ENCODE measurements at regions not wholly inside any gene's neighbourhood (a gene's known extent, or its start where the extent isn't known, plus 50 kb on each side); places are given as distances from the start of the nearest gene placed in this dataset.

- Histone ChIP-seq H3K4me3 (ENCODE audit: low read length) (no peak overlapping the region), H3K4me1 (ENCODE audit: insufficient read depth, low read length) (no peaks in the 10 kb centered on the region), H3K36me3 (ENCODE audit: insufficient read depth, low read length) (no peaks in the 10 kb centered on the region), H3K27me3 (ENCODE audit: control insufficient read depth in 1 of 2, insufficient read depth in 2 of 2, low read length in 2 of 2) (peaks cover 11 to 19% of the 10 kb centered on the region in 2 experiments), H3K27ac (ENCODE audit: low read depth in 1 of 2, low read length in 2 of 2) (no peak overlapping the region), H3K9me3 (ENCODE audit: control insufficient read depth in 1 of 2, insufficient read depth in 1 of 2, low read length in 2 of 2) (peaks cover 3 to 5% of the 10 kb centered on the region in 2 experiments)
- intact Hi-C loops (cut with DNase I, micrococcal nuclease): no loop called here
- H3K27ac Mint-ChIP-seq: no peak overlapping the region
- H3K27me3 Mint-ChIP-seq: peaks cover 43% of the 10 kb centered on the region
- H3K4me3 Mint-ChIP-seq: no peak overlapping the region
- peak in 1 of 14 experiments; percentile 10 for DNase-seq
- TF ChIP-seq, protein P1, sequence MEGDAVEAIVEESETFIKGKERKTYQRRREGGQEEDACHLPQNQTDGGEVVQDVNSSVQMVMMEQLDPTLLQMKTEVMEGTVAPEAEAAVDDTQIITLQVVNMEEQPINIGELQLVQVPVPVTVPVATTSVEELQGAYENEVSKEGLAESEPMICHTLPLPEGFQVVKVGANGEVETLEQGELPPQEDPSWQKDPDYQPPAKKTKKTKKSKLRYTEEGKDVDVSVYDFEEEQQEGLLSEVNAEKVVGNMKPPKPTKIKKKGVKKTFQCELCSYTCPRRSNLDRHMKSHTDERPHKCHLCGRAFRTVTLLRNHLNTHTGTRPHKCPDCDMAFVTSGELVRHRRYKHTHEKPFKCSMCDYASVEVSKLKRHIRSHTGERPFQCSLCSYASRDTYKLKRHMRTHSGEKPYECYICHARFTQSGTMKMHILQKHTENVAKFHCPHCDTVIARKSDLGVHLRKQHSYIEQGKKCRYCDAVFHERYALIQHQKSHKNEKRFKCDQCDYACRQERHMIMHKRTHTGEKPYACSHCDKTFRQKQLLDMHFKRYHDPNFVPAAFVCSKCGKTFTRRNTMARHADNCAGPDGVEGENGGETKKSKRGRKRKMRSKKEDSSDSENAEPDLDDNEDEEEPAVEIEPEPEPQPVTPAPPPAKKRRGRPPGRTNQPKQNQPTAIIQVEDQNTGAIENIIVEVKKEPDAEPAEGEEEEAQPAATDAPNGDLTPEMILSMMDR (IDR thresholded peaks at IDR 0.05): no peak
- no peak for ATAC-seq (ENCODE audit: poor library complexity)
- peaks cover 4% of the 10 kb centered on the region for H3K9me3 Mint-ChIP-seq
- ChIA-PET POLR2A (no interaction called here), CTCF (no interaction called here)
- no peaks in the 10 kb centered on the region for H3K4me1 Mint-ChIP-seq (ENCODE audit: low read depth)
- no peaks in the 10 kb centered on the region for H3K36me3 Mint-ChIP-seq (ENCODE audit: low read depth)
These were observed 52.5 kb upstream of the LEP start for GRCh38 chr7:128188396-128189230.

GRCh38 chr7:128189231-128189930 lies 51.7 kb upstream of the LEP start:
- no peak overlapping the region for H3K4me3 Mint-ChIP-seq
- H3K9me3 Mint-ChIP-seq: peaks cover 9% of the 10 kb centered on the region
- Histone ChIP-seq H3K9me3 (ENCODE audit: control insufficient read depth in 1 of 2, insufficient read depth in 1 of 2, low read length in 2 of 2) (peaks cover 6 to 11% of the 10 kb centered on the region in 2 experiments), H3K4me1 (ENCODE audit: insufficient read depth, low read length) (no peaks in the 10 kb centered on the region), H3K27me3 (ENCODE audit: control insufficient read depth in 1 of 2, insufficient read depth in 2 of 2, low read length in 2 of 2) (peaks cover 11 to 17% of the 10 kb centered on the region in 2 experiments), H3K4me3 (ENCODE audit: low read length) (no peak overlapping the region), H3K27ac (ENCODE audit: low read depth in 1 of 2, low read length in 2 of 2) (no peak overlapping the region), H3K36me3 (ENCODE audit: insufficient read depth, low read length) (no peaks in the 10 kb centered on the region)
- no peaks in the 10 kb centered on the region for H3K4me1 Mint-ChIP-seq (ENCODE audit: low read depth)
- H3K36me3 Mint-ChIP-seq (ENCODE audit: low read depth): no peaks in the 10 kb centered on the region
- H3K27me3 Mint-ChIP-seq: peaks cover 37% of the 10 kb centered on the region
- no peak overlapping the region for H3K27ac Mint-ChIP-seq
- POLR2A ChIA-PET: no interaction called here
- intact Hi-C loops (cut with DNase I, micrococcal nuclease): no loop called here
- TF ChIP-seq, protein P1 (IDR thresholded peaks at IDR 0.05): no peak
- DNase-seq (no peak), ATAC-seq (ENCODE audit: poor library complexity) (no peak)
- CTCF ChIA-PET: no interaction called here

DNA sequence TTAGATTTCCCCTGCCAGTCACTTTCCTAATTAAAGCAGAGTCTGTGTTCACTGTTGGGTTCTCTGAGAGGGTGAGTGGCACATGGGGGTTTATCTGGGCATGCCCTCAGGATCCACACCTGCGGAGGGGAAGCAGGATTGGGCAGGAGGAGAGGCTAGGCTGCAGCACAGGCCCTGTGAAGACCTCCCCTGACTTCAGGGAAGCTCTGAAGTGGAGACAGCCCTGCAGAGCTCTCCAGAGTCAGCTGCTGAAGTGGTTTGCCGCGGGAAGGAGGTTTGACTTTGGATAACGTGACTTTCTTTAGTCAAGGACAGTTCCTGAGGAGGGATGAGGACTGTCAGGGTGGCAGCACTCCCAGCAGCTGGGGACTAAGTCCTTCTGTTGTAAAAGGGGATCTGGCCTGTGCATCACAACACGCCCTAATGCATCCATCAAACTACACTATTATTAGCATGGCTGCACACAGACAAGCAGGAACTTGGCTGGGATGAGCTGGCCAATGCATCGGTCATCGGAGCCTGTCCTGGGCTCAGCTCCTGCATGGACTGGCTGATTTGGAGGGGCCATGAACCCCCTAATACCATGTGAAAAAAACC lies 50.9 kb upstream of the LEP start:
- Histone ChIP-seq H3K36me3 (ENCODE audit: insufficient read depth, low read length) (no peaks in the 10 kb centered on the region), H3K27ac (ENCODE audit: low read depth in 1 of 2, low read length in 2 of 2) (no peak overlapping the region), H3K27me3 (ENCODE audit: control insufficient read depth in 1 of 2, insufficient read depth in 2 of 2, low read length in 2 of 2) (peaks cover 11 to 17% of the 10 kb centered on the region in 2 experiments), H3K4me3 (ENCODE audit: low read length) (no peak overlapping the region), H3K4me1 (ENCODE audit: insufficient read depth, low read length) (no peaks in the 10 kb centered on the region), H3K9me3 (ENCODE audit: control insufficient read depth in 1 of 2, insufficient read depth in 1 of 2, low read length in 2 of 2) (peaks cover 8 to 19% of the 10 kb centered on the region in 2 experiments)
- ATAC-seq (ENCODE audit: poor library complexity): no peak
- Mint-ChIP-seq H3K27me3 (peaks cover 37% of the 10 kb centered on the region), H3K36me3 (ENCODE audit: low read depth) (no peaks in the 10 kb centered on the region), H3K4me1 (ENCODE audit: low read depth) (no peaks in the 10 kb centered on the region), H3K9me3 (peaks cover 15% of the 10 kb centered on the region), H3K4me3 (no peak overlapping the region), H3K27ac (no peak overlapping the region)
- no peak for DNase-seq
- POLR2A ChIA-PET: no interaction called here
- TF ChIP-seq, protein P1 (IDR thresholded peaks at IDR 0.05): no peak
- CTCF ChIA-PET: no interaction called here
- intact Hi-C loops (cut with DNase I, micrococcal nuclease): no loop called here

All from CD4-positive, alpha-beta T cell (primary cell).